ENCODE measurements at regions not wholly inside any gene's neighbourhood (a gene's known extent, or its start where the extent isn't known, plus 50 kb on each side); places are given as distances from the start of the nearest gene placed in this dataset.

GRCh38 chr6:67009818-67010217, 1302.8 kb upstream of the EYS start:
- TF ChIP-seq REST (IDR thresholded peaks at IDR 0.05; ENCODE audit: insufficient read depth in 1 of 2, low read depth in 2 of 2, low read length in 2 of 2) (no peak), FOXP2 (optimal IDR thresholded peaks at IDR 0.05; ENCODE audit: borderline replicate concordance, extremely low read depth, extremely low read length, insufficient read depth) (no peak), SIN3A (IDR thresholded peaks at IDR 0.05; ENCODE audit: borderline replicate concordance, insufficient read depth, low read length) (no peak), POLR2AphosphoS5 (IDR thresholded peaks at IDR 0.05; ENCODE audit: low read depth, low read length) (no peak), TAF1 (IDR thresholded peaks at IDR 0.05; ENCODE audit: borderline replicate concordance, insufficient read depth, low read length) (no peak)

- no peak for TF ChIP-seq SIN3A (IDR thresholded peaks at IDR 0.05; ENCODE audit: borderline replicate concordance, insufficient read depth, low read length)
- TF ChIP-seq POLR2AphosphoS5 (IDR thresholded peaks at IDR 0.05; ENCODE audit: low read depth, low read length), result no peak
- TF ChIP-seq TAF1 (IDR thresholded peaks at IDR 0.05; ENCODE audit: borderline replicate concordance, insufficient read depth, low read length), result no peak
- TF ChIP-seq FOXP2 (optimal IDR thresholded peaks at IDR 0.05; ENCODE audit: borderline replicate concordance, extremely low read depth, extremely low read length, insufficient read depth), result no peak
- no peak for TF ChIP-seq REST (IDR thresholded peaks at IDR 0.05; ENCODE audit: insufficient read depth in 1 of 2, low read depth in 2 of 2, low read length in 2 of 2)
Measured at GRCh38 chr6:67003844-67004243, 1296.8 kb upstream of the EYS start.

GRCh38 chr6:67000121-67000520, 1293.1 kb upstream of the EYS start:
- TF ChIP-seq REST (IDR thresholded peaks at IDR 0.05; ENCODE audit: insufficient read depth in 1 of 2, low read depth in 2 of 2, low read length in 2 of 2) (no peak), FOXP2 (optimal IDR thresholded peaks at IDR 0.05; ENCODE audit: borderline replicate concordance, extremely low read depth, extremely low read length, insufficient read depth) (no peak), TAF1 (IDR thresholded peaks at IDR 0.05; ENCODE audit: borderline replicate concordance, insufficient read depth, low read length) (no peak), SIN3A (IDR thresholded peaks at IDR 0.05; ENCODE audit: borderline replicate concordance, insufficient read depth, low read length) (no peak), POLR2AphosphoS5 (IDR thresholded peaks at IDR 0.05; ENCODE audit: low read depth, low read length) (no peak)

- TF ChIP-seq TAF1 (IDR thresholded peaks at IDR 0.05; ENCODE audit: borderline replicate concordance, insufficient read depth, low read length) (no peak), SIN3A (IDR thresholded peaks at IDR 0.05; ENCODE audit: borderline replicate concordance, insufficient read depth, low read length) (no peak), REST (IDR thresholded peaks at IDR 0.05; ENCODE audit: insufficient read depth in 1 of 2, low read depth in 2 of 2, low read length in 2 of 2) (no peak), FOXP2 (optimal IDR thresholded peaks at IDR 0.05; ENCODE audit: borderline replicate concordance, extremely low read depth, extremely low read length, insufficient read depth) (no peak), POLR2AphosphoS5 (IDR thresholded peaks at IDR 0.05; ENCODE audit: low read depth, low read length) (no peak)
Measured at GRCh38 chr6:66995669-66996068, 1288.6 kb upstream of the EYS start.

GRCh38 chr6:66993272-66993671, 1286.2 kb upstream of the EYS start:
- TF ChIP-seq SIN3A (IDR thresholded peaks at IDR 0.05; ENCODE audit: borderline replicate concordance, insufficient read depth, low read length) (no peak), TAF1 (IDR thresholded peaks at IDR 0.05; ENCODE audit: borderline replicate concordance, insufficient read depth, low read length) (no peak), REST (IDR thresholded peaks at IDR 0.05; ENCODE audit: insufficient read depth in 1 of 2, low read depth in 2 of 2, low read length in 2 of 2) (no peak), FOXP2 (optimal IDR thresholded peaks at IDR 0.05; ENCODE audit: borderline replicate concordance, extremely low read depth, extremely low read length, insufficient read depth) (no peak), POLR2AphosphoS5 (IDR thresholded peaks at IDR 0.05; ENCODE audit: low read depth, low read length) (no peak)
